DMS 273 (cell line): ENCODE measurements at regions not wholly inside any gene's neighbourhood (a gene's known extent, or its start where the extent isn't known, plus 50 kb on each side); places are given as distances from the start of the nearest gene placed in this dataset.

Experiments
- DNase-seq: peaks from one replicate; lab custom pipeline; 2025; ENCODE audit not compliant: unreplicated experiment; lab: John Stamatoyannopoulos, UW

DNA sequence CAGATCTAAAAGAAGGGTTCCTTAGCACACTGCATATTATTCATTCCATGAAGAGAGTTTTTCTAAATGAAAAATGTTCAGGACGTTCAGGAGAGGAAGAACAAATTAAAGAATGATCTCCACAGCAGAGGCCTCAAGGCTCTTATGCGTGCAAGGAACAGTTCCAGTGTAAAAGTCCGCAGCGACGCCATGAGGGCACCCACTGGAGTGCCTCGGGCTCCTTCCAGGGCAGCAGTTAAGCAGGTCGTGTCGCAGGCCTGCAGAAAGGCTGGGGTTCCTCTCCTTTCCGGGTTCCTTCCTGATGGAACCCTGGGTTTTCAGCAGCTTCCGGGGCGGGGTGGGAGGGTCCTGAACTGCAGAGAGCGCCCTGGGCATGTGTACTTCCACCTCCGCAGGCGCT is 87.1 kb upstream of the SELENOP start:
- no peak for DNase-seq

- DNase-seq, result no peak
Observed at GRCh38 chr5:42896523-42896922, 84.8 kb upstream of the SELENOP start.

DNA sequence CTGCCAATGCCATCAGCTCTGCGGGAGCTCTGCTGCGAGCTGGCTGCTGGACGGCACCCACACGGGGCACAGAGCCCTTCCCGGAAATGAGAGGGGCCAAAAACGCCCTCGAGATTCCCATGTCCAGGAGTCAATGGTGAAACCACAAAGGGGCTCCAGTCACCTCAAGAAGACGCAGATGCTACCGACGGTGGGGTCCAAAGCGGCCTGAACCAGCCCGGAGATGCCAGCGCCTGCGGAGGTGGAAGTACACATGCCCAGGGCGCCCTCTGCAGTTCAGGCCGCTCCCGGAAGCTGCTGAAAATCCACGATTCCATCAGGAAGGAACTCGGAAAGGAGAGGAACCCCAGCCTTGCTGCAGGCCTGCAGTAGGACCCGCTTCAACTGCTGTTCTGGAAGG is 82.4 kb upstream of the SELENOP start:
- DNase-seq, result no peak

DNA sequence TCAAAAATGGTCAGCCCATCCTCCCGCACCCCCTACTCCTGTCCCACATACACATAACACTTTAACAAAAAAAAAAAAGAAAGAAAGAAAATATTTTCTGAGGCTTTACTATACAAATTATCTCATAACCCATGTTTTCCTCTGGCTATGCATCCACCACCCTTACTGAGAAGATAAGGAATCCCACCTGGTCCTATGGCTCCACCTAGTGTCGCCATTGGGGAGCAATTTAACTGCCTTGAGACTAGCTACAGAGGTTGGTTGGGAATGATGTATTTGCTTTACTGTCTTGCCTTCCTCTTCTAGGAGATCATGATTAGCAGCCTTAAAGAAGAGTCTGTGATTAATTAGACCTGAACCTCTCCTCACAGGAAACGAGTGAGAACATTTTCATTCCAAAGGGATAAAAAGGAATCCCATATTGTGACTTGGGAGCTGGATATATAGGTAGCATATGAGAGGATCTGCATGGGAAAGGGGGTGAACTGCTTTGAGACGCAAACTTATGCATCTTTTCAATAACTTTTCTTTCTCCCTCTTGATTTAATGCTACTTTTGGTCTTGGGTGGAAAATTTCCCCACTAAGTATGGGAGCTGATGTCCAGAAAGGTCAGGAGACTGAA is 77.7 kb upstream of the SELENOP start:
- peak; percentile 90 for DNase-seq

DNA sequence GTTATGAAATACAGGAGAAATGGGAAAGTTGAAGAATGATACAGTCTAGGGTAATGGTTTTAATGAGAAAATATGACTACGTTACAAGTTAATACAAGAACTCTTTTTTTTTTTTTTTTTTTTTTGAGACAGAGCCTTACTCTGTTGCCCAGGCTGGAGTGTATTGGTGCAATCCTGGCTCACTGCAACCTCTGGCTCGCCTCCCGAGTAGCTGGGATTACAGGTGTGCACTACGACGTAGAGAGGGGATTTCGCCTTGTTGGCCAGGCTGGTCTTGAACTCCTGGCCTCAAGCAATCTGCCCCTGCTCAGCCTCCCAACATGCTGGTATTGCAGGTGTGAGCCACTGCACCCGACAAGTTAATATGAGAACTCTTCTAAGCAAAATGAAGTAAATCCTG is 77.1 kb upstream of the SELENOP start:
- DNase-seq, result no peak

DNA sequence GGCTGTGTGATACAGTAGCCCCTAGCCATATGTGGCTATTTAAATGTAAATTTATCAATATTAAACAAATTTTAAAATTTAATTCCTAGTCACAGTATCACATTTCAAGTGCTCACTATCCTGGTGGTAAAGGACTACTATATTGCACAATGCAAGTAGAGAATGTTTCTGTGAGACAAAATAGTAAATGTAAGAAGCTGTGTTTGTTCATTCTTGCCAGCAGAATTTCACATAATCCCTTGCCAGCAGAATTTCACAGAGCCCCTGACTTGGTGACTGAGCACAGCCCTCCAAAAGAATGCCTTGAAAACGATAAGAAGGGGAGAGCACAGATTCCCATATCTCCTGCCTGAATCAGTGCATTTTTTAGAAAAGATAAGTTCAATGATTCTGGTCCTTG is 75.9 kb upstream of the SELENOP start:
- DNase-seq, result no peak

- no peak for DNase-seq
Observed at GRCh38 chr5:42887097-42887496, 75.4 kb upstream of the SELENOP start.

GRCh38 chr5:42886635-42887034 is 74.9 kb upstream of the SELENOP start:
- DNase-seq, result no peak

DNA sequence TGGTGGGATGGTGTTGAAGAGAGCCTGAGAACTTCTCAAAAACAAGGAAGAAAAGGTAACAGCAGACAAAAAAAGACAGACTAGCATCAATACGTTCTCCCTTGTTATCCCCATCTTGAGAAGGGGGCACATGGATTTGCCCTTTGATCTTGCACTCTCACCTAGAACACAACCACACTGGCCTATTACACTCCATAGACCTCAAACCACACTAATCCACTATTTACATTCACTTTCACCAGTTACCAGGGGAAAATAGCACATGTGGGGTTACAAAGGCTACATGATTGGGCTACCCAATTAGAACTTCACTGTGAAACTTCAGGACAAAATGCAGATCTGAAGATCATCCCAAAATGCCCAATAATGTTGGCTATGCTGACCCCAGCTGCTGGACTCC is 72.6 kb upstream of the SELENOP start:
- no peak for DNase-seq

DNA sequence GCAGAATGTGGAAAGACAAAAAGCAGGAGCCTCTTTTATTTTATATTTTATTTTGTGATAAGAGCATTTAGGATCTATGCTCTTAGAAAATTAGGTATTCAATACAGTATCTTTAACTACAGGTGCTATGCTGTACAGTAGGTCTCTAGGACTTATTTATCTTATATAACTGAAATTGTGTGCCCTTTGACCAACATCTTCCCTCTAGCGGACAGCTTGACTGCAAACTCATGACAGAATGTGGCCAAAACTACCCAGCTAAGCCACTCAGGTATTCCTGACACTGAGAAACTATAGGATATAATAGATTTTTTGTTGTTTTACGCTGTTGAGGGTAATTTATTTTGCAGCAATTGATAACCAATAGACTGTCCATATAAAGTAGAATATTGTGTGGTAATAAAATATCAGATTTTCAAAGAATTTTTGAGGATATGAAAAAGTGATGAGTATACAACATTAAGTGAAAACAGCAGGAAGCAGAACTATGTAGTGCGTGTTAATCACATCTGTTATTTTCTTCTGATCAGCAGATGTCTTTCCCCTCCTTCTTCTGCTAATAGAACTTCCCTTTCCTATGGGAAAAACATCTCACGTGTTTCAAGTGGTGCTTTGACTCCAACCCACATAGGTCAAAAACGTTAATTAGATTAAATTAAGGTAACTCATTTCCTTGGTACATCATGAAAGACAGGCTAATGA is 69.9 kb upstream of the SELENOP start:
- DNase-seq, result no peak

- no peak for DNase-seq
Observed at GRCh38 chr5:42880496-42881150, 68.9 kb upstream of the SELENOP start.

DNA sequence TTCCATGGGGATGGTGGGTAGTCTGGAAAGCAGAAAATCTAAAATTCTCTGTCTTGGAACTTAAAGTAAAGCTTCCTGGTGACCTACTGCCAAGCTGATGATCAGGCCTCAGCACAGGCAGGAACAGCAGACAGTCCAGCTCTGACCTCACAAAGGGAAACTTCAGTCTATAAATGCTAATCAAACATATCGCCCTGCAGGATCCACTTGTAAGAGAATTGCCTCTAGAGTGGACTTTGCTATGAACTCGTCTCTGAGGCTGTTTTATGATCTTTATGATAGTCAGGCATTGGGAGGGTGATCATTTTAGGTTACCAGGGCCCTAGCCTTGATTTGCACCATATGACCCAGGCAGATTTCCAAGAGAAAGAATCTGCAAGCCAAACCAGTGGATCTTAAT is 67.6 kb upstream of the SELENOP start:
- DNase-seq, result no peak

DNA sequence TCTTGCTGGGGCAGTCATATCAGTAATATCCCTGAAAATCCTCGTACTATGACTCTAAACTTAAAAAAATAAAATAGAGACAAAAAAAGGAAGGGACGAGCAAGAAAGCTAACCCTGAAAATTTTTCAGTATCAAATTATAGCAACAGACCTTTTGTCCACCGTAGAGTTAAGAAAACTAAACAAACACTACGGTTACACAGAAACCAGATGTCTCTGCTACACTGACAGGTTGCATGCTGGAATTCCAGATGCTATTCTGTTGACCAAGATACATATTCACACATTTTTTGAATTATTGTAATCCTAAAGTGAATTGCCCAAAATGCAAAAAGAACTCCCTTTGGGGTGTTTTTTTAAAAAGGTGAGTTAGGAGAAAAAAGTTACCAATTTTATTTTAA is 66.9 kb upstream of the SELENOP start:
- peak; percentile 28 for DNase-seq

GRCh38 chr5:42878041-42878440 is 66.3 kb upstream of the SELENOP start:
- no peak for DNase-seq

- no peak for DNase-seq
Observed at GRCh38 chr5:42877431-42877830, 65.7 kb upstream of the SELENOP start.

DNA sequence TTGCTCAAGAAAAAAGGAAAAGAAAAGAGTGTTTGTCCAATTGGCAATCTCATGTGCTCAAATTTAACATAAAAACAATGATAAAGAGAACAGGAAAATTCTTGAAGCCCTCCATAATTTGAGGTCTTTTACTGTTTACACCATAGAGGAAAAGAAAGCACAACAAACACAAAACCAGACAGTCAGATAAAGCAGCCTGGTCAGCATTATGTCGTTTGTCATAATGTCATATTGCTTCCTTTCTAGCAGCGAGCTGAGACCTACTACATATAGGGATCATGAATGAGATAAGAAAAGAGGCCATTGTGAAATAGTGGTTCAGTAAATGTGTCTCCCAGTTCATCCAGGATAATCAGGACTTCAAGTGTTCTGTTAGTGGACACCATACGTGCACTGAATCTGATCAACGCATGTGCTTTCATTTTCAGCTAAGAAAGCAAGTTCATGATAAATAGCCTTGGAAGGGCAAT is 64.7 kb upstream of the SELENOP start:
- DNase-seq, result no peak

GRCh38 chr5:42875785-42876374 is 64.2 kb upstream of the SELENOP start:
- no peak for DNase-seq

DNA sequence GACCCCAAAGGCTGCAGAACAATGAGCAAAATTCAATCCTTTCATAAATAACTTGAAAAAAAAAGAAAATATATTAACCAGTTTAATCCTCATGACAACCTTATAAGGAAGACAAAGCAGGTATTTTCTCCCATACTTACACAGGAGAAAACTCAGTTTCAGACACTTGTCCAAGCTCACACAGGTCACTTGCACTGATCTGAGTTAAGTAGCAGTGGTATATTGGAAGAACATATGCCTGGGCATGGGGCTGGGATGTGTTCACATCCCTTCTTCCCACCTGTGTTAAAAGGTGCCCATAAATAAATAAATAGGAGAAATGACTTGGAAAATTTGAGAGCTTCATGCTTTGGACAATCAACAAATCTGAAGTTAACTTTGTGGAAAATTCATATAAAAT is 63.5 kb upstream of the SELENOP start:
- DNase-seq, result no peak

- no peak for DNase-seq
Observed at GRCh38 chr5:42874621-42875198, 63.0 kb upstream of the SELENOP start.

- DNase-seq, result no peak
Observed at GRCh38 chr5:42872865-42873264, 61.2 kb upstream of the SELENOP start.

DNA sequence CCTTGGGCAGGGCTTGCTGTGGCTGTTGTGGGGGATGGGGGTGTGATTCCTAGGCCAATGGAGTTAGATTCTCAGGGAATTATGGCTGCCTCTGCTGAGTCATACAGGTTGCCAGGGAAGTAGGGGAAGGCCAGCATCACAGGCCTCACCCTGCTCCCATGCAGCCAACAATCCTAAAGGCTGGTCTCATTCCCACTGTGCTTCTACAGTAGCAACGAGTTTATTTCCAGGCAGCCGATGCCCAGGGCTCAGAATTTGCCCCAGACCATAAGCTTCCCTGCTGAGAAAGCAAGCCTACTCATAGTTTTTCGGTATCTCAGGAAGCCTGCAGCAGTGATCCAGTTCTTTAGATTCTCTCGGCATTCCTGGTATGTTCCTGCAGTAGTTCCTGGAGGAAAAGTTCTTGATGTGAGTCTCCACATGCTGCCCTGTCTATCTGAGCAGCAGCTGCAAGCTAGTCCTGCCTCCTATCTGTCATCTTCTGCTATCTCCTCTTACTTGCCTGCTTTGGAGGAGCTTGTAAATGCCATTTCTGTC is 59.3 kb upstream of the SELENOP start:
- DNase-seq, result no peak
